Caco-2 (cell line): ENCODE measurements at regions not wholly inside any gene's neighbourhood (a gene's known extent, or its start where the extent isn't known, plus 50 kb on each side); places are given as distances from the start of the nearest gene placed in this dataset.
"Not testable (repeated sequence)": the region's sequence is repeated elsewhere in the genome, so short reads cannot be mapped to it uniquely, and the experiment has no call there.

ENCODE experiments used
- BruUV-seq: library from RNA; stranded (reverse); fragments of 400-500 nt; replicated peaks from 2 replicates; lab custom pipeline; 2021; lab: Mats Ljungman, UMichigan
- CTCF ChIA-PET: fragments of 300-600 bp; sonication (Branson Sonifier 250); formaldehyde crosslinking; loops from one replicate; lab custom pipeline; 2022; ENCODE audit warnings: antibody characterized with exemption; lab: Charles Lee
- POLR2A ChIA-PET: fragments of 300-600 bp; sonication (Branson Sonifier 250); formaldehyde crosslinking; loops from one replicate; lab custom pipeline; 2022; ENCODE audit warnings: antibody characterized with exemption; lab: Charles Lee
- DNase-seq, 2 experiments: peaks; one replicate each; pipeline versions ENCODE4 v3.0.0 to v3.0.0-alpha.2; 2020 to 2022
- H3K27me3 ChIP-seq: replicated peaks from 2 replicates; pipeline ENCODE4 v1.6.0; 2011; ENCODE audit warnings: low read length; ENCODE audit not compliant: control insufficient read depth, insufficient read depth
- H3K36me3 ChIP-seq: 2 replicates; pipeline ENCODE4 v1.5.1; 2011; ENCODE audit warnings: low read length; ENCODE audit not compliant: control insufficient read depth, insufficient read depth
- H3K4me1 ChIP-seq: fragments of 250-450 bp; sonication (Bioruptor Pico); 2 replicates; pipeline ENCODE4 v1.5.1; 2020; ENCODE audit warnings: mild to moderate bottlenecking
- H3K4me3 ChIP-seq: 2 replicates; pipeline ENCODE4 v1.5.1; 2011; ENCODE audit warnings: low read depth, mild to moderate bottlenecking, control low read depth, low read length
- H3K9me3 ChIP-seq: fragments of 250-450 bp; sonication (Bioruptor Pico); 2 replicates; pipeline ENCODE4 v1.5.1; 2020; ENCODE audit warnings: mild to moderate bottlenecking, moderate library complexity
- H3K27ac Mint-ChIP-seq: one replicate; pipeline ENCODE4 v1.8.0; 2022; ENCODE audit warnings: mixed read lengths; ENCODE audit not compliant: unreplicated experiment
- H3K27me3 Mint-ChIP-seq: one replicate; pipeline ENCODE4 v1.8.0; 2022; ENCODE audit warnings: mixed read lengths; ENCODE audit not compliant: insufficient read depth, unreplicated experiment
- H3K36me3 Mint-ChIP-seq: one replicate; pipeline ENCODE4 v1.8.0; 2022; ENCODE audit warnings: mild to moderate bottlenecking, mixed read lengths; ENCODE audit not compliant: insufficient read depth, unreplicated experiment
- H3K4me1 Mint-ChIP-seq: one replicate; pipeline ENCODE4 v1.8.0; 2022; ENCODE audit warnings: low read depth, mixed read lengths; ENCODE audit not compliant: unreplicated experiment
- H3K4me3 Mint-ChIP-seq: one replicate; pipeline ENCODE4 v1.8.0; 2022; ENCODE audit warnings: mild to moderate bottlenecking, moderate library complexity, mixed read lengths; ENCODE audit not compliant: unreplicated experiment
- H3K9me3 Mint-ChIP-seq: one replicate; pipeline ENCODE4 v1.8.0; 2022; ENCODE audit warnings: mixed read lengths; ENCODE audit not compliant: unreplicated experiment
- intact Hi-C: fragments of 100-400 bp; cut with micrococcal nuclease; formaldehyde crosslinking; loops from one replicate; pipeline ENCODE4 v1.10.0; 2022; ENCODE audit not compliant: unreplicated experiment
- TF ChIP-seq, protein P1 (sequence below), 2 experiments: fragments of 200-600 bp in 1 of 2; IDR thresholded peaks; 1 replicate in 1 of 2; 2 replicates in 1 of 2; pipeline versions ENCODE4 v1.5.1 to v1.8.0; 2011 to 2022; ENCODE audit warnings: antibody characterized with exemption in 1 of 2, control low read depth in 1 of 2, inconsistent platforms in 1 of 2, low read depth in 1 of 2, low read length in 1 of 2, mild to moderate bottlenecking in 1 of 2, moderate library complexity in 1 of 2; ENCODE audit not compliant: insufficient read depth in 1 of 2, severe bottlenecking in 1 of 2, unreplicated experiment in 1 of 2

DNA sequence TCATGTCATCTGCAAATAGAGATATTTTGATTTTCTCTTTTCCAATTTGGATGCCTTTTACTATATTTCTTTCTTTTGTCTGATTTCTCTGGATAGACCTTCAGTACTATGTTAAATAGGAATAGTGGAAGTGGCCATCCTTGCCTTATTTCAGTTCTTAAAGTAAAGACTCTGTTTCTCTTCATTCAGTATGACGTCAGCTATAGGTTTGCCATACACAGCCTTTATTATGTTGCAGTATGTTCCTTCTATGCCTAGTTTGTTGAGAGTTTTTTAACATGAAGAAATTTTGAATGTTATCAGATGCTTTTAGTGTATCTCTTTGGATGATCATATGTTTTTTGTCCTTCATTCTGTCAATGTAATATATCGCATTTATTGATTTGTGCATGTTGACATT is 566.7 kb upstream of the ROBO1 start:
- Histone ChIP-seq H3K4me1 (no peaks in the 10 kb centered on the region), H3K27me3 (no peaks in the 10 kb centered on the region), H3K4me3 (no peak overlapping the region), H3K9me3 (no peaks in the 10 kb centered on the region), H3K36me3 (no peaks in the 10 kb centered on the region)
- no peaks in the 10 kb centered on the region for H3K4me1 Mint-ChIP-seq
- no peak overlapping the region for H3K27ac Mint-ChIP-seq
- DNase-seq = no peak
- no peaks in the 10 kb centered on the region for H3K36me3 Mint-ChIP-seq
- no peaks in the 10 kb centered on the region for H3K9me3 Mint-ChIP-seq
- no peak overlapping the region for H3K4me3 Mint-ChIP-seq
- ChIA-PET CTCF (no interaction called here), POLR2A (no interaction called here)
- H3K27me3 Mint-ChIP-seq = no peaks in the 10 kb centered on the region
- BruUV-seq = no TSS peak
- intact Hi-C loops = no loop called here
- TF ChIP-seq, protein P1, sequence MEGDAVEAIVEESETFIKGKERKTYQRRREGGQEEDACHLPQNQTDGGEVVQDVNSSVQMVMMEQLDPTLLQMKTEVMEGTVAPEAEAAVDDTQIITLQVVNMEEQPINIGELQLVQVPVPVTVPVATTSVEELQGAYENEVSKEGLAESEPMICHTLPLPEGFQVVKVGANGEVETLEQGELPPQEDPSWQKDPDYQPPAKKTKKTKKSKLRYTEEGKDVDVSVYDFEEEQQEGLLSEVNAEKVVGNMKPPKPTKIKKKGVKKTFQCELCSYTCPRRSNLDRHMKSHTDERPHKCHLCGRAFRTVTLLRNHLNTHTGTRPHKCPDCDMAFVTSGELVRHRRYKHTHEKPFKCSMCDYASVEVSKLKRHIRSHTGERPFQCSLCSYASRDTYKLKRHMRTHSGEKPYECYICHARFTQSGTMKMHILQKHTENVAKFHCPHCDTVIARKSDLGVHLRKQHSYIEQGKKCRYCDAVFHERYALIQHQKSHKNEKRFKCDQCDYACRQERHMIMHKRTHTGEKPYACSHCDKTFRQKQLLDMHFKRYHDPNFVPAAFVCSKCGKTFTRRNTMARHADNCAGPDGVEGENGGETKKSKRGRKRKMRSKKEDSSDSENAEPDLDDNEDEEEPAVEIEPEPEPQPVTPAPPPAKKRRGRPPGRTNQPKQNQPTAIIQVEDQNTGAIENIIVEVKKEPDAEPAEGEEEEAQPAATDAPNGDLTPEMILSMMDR (IDR thresholded peaks at IDR 0.05; ENCODE audit: insufficient read depth in 1 of 2, low read depth in 1 of 2, low read length in 1 of 2, severe bottlenecking in 1 of 2, unreplicated experiment in 1 of 2) = no peak

DNA sequence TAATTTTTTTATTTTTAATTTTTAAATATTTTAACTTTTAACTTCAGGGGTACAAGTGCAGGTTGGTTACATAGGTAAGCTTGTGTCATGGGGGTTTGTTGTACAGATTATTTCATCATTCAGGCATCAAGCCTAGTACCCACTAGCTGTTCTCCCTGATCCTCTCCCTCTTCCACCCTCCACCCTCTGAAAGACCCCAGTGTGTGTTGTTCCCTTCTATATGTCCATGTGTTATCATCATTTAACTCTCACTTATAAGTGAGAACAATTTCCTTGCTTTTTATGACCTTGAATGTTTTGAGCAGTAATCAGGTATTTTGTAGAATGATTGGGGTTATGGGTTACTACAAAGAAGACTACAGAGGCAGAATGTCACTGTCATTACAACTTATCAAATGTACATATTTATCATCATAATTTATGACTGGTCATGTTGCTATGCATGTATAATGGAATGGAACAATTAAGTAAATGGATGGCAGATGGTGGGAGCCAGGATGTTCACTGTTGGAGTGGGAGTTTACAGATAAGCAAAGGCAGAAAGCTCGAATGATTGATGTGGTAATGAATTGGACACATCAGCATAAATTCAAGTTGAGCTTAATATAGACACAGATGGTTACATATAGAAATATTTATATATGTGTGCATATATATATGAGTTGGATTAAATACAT is 563.8 kb upstream of the ROBO1 start:
- Mint-ChIP-seq H3K4me1 (no peaks in the 10 kb centered on the region), H3K9me3 (no peaks in the 10 kb centered on the region), H3K27me3 (no peaks in the 10 kb centered on the region)

DNA sequence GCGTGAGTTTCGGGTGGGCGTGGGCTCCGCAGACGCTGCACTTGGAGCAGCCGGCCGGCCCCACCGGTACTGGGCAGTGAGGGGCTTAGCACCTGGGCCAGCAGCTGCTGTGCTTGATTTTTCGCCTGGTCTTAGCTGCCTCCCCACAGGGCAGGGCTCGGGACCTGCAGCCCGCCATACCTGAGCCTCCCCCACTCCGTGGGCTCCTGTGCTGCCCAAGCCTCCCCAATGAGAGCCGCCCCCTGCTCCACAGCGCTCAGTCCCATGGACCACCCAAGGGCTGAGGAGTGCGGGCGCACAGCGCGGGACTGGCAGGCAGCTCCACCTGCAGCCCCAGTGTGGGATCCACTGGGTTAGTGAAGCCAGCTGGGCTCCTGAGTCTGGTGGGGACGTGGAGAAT is 546.7 kb upstream of the ROBO1 start:
- intact Hi-C loops, H3K4me1 ChIP-seq, H3K36me3 Mint-ChIP-seq, H3K27me3 Mint-ChIP-seq, H3K9me3 Mint-ChIP-seq, H3K4me3 ChIP-seq, H3K36me3 ChIP-seq, H3K27ac Mint-ChIP-seq, H3K9me3 ChIP-seq, CTCF ChIA-PET, H3K4me3 Mint-ChIP-seq, H3K27me3 ChIP-seq, POLR2A ChIA-PET, DNase-seq, H3K4me1 Mint-ChIP-seq, BruUV-seq: not testable (repeated sequence)

More for the DNA sequence above, 563.8 kb upstream of the ROBO1 start:
- TF ChIP-seq, protein P1 (IDR thresholded peaks at IDR 0.05; ENCODE audit: insufficient read depth in 1 of 2, low read depth in 1 of 2, low read length in 1 of 2, severe bottlenecking in 1 of 2, unreplicated experiment in 1 of 2) = no peak
- no peak overlapping the region for H3K4me3 Mint-ChIP-seq
- Histone ChIP-seq H3K9me3 (no peaks in the 10 kb centered on the region), H3K36me3 (no peaks in the 10 kb centered on the region), H3K27me3 (no peaks in the 10 kb centered on the region), H3K4me3 (no peak overlapping the region), H3K4me1 (no peaks in the 10 kb centered on the region)
- no peaks in the 10 kb centered on the region for H3K36me3 Mint-ChIP-seq
- no peak for DNase-seq
- CTCF ChIA-PET = no interaction called here
- H3K27ac Mint-ChIP-seq = no peak overlapping the region
- POLR2A ChIA-PET = no interaction called here
- intact Hi-C loops = no loop called here
- no TSS peak for BruUV-seq
